HepG2 (cell line): ENCODE measurements at regions not wholly inside any gene's neighbourhood (a gene's known extent, or its start where the extent isn't known, plus 50 kb on each side); places are given as distances from the start of the nearest gene placed in this dataset.

ENCODE experiments used
- ATAC-seq: fragments of 200-7000 bp; cut with Tn5 transposase; 3 replicates; pipeline ENCODE4 v1.9.1; 2020; ENCODE audit warnings: mild to moderate bottlenecking, moderate library complexity
- BruUV-seq: library from RNA; stranded (reverse); fragments of 400-500 nt; replicated peaks from 2 replicates; lab custom pipeline; 2021; lab: Mats Ljungman, UMichigan
- CTCF ChIA-PET: fragments of 300-600 bp; formaldehyde crosslinking; extraction: SDS; loops from one replicate; lab custom pipeline; 2021; ENCODE audit warnings: low total read pairs, inconsistent platforms, low intra/inter-chr PET ratio; lab: Yijun Ruan, JAX
- POLR2A ChIA-PET: fragments of 350-600 bp; sonication (Branson Sonifier 250); formaldehyde crosslinking; loops from one replicate; lab custom pipeline; 2020; ENCODE audit warnings: antibody characterized with exemption, inconsistent platforms; lab: Yijun Ruan, JAX
- DNase-seq: peaks from one replicate; pipeline ENCODE4 v3.0.0-alpha.2; 2015; ENCODE audit warnings: low spot score
- FAIRE-seq: peaks from 3 replicates; lab custom pipeline; 2011; peaks lifted over from hg19 to GRCh38; lab: Jason Lieb, UNC
- H2AFZ ChIP-seq: one replicate; pipeline ENCODE4 v1.6.1; 2011; ENCODE audit warnings: low read length, inconsistent platforms
- H3K27ac ChIP-seq: fragments of 300-600 bp; 3 replicates; pipeline ENCODE4 v1.8.0; 2011; ENCODE audit warnings: mixed run types, mild to moderate bottlenecking, mixed read lengths, low read length, inconsistent platforms; ENCODE audit not compliant: insufficient read depth; ENCODE audit errors: extremely low read length
- H3K27me3 ChIP-seq, 2 experiments: fragments of 200-600 bp in 1 of 2; 2 replicates in 1 of 2; 3 replicates in 1 of 2; pipeline versions ENCODE4 v1.6.0 to v1.8.0; 2011; ENCODE audit warnings: low read length in 2 of 2, mild to moderate bottlenecking in 2 of 2, moderate library complexity in 2 of 2, inconsistent platforms in 1 of 2; ENCODE audit not compliant: insufficient read depth in 2 of 2, control insufficient read depth in 1 of 2
- H3K36me3 ChIP-seq, 2 experiments: fragments of 200-600 bp in 1 of 2; replicated peaks in 1 of 2; 2 replicates in 1 of 2; 3 replicates in 1 of 2; pipeline versions ENCODE4 v1.5.1 to v1.8.0; 2011; ENCODE audit warnings: low read length in 2 of 2, inconsistent platforms in 1 of 2; ENCODE audit not compliant: insufficient read depth in 2 of 2, control insufficient read depth in 1 of 2
- H3K4me1 ChIP-seq: 2 replicates; pipeline ENCODE4 v1.5.1; 2012; ENCODE audit warnings: low read length, inconsistent platforms; ENCODE audit not compliant: insufficient read depth
- H3K4me2 ChIP-seq: 2 replicates; pipeline ENCODE4 v1.6.0; 2011; ENCODE audit warnings: low read depth, low read length, inconsistent platforms
- H3K4me3 ChIP-seq, 3 experiments: fragments of 200-600 bp in 1 of 3; sonication (generic), shearing (Covaris generic) in 1 of 3; replicated peaks in 1 of 3; 2 replicates each; pipeline ENCODE4 v1.5.1; 2011 to 2016; ENCODE audit warnings: low read length in 3 of 3, inconsistent platforms in 2 of 3, low read depth in 2 of 3, mild to moderate bottlenecking in 2 of 3, control low read depth in 1 of 3, mixed read lengths in 1 of 3; ENCODE audit not compliant: insufficient read depth in 1 of 3
- H3K79me2 ChIP-seq: one replicate; pipeline ENCODE4 v1.6.1; 2011; ENCODE audit warnings: low read length, inconsistent platforms; ENCODE audit not compliant: insufficient read depth
- H3K9ac ChIP-seq: 2 replicates; pipeline ENCODE4 v1.6.0; 2011; ENCODE audit warnings: mild to moderate bottlenecking, low read depth, low read length, inconsistent platforms; ENCODE audit not compliant: insufficient read depth
- H3K9me3 ChIP-seq: 2 replicates; pipeline ENCODE4 v1.5.1; 2012; ENCODE audit warnings: mild to moderate bottlenecking, low read length
- H4K20me1 ChIP-seq: 2 replicates; pipeline ENCODE4 v1.6.0; 2011; ENCODE audit warnings: inconsistent platforms, mild to moderate bottlenecking, low read length, moderate library complexity; ENCODE audit not compliant: insufficient read depth
- ADNP ChIP-seq: sonication (generic); formaldehyde crosslinking; IDR thresholded peaks from 2 replicates; pipeline ENCODE4 v1.4.0; 2020; ENCODE audit warnings: missing genetic modification reagents
- AKAP8 ChIP-seq: sonication (generic); formaldehyde crosslinking; IDR thresholded peaks from 2 replicates; pipeline ENCODE4 v1.5.1; 2020; ENCODE audit warnings: mild to moderate bottlenecking, missing genetic modification reagents
- BCL6 ChIP-seq: IDR thresholded peaks from 2 replicates; pipeline ENCODE4 v1.6.1; 2016; ENCODE audit warnings: missing genetic modification reagents, missing compliant biosample characterization
- EEA1 ChIP-seq: sonication (generic); formaldehyde crosslinking; IDR thresholded peaks from 2 replicates; pipeline ENCODE4 v1.5.1; 2020; ENCODE audit warnings: mild to moderate bottlenecking, missing genetic modification reagents, borderline replicate concordance
- ELF4 ChIP-seq: sonication (generic); formaldehyde crosslinking; IDR thresholded peaks from 2 replicates; pipeline ENCODE4 v1.5.0; 2020; ENCODE audit warnings: missing genetic modification reagents, mild to moderate bottlenecking, moderate library complexity, borderline replicate concordance
- HMGXB4 ChIP-seq, 2 experiments: sonication (generic) in 1 of 2; formaldehyde crosslinking in 1 of 2; IDR thresholded peaks; 2 replicates each; pipeline versions ENCODE4 v1.4.0 to v1.6.1; 2018 to 2020; ENCODE audit warnings: missing genetic modification reagents in 2 of 2, borderline replicate concordance in 1 of 2, low read depth in 1 of 2, mild to moderate bottlenecking in 1 of 2, missing biosample characterization in 1 of 2
- IRX3 ChIP-seq: sonication (generic); formaldehyde crosslinking; IDR thresholded peaks from 2 replicates; pipeline ENCODE4 v1.8.1; 2023; ENCODE audit warnings: mild to moderate bottlenecking, low read depth, missing genetic modification reagents, borderline replicate concordance
- KLF16 ChIP-seq, 2 experiments: sonication (generic) in 1 of 2; formaldehyde crosslinking in 1 of 2; IDR thresholded peaks; 2 replicates each; pipeline versions ENCODE4 v1.6.1 to v1.8.0; 2016 to 2023; ENCODE audit warnings: missing genetic modification reagents in 2 of 2, missing compliant biosample characterization in 1 of 2
- SALL2 ChIP-seq: sonication (generic); formaldehyde crosslinking; IDR thresholded peaks from 2 replicates; pipeline ENCODE4 v1.8.1; 2023; ENCODE audit warnings: mild to moderate bottlenecking, missing genetic modification reagents, inconsistent platforms
- TGIF2 ChIP-seq: IDR thresholded peaks from 2 replicates; pipeline ENCODE4 v1.6.1; 2016; ENCODE audit warnings: control low read depth, missing compliant biosample characterization
- ZBTB33 ChIP-seq: sonication (generic); formaldehyde crosslinking; IDR thresholded peaks from 2 replicates; pipeline ENCODE4 v1.4.0; 2020; ENCODE audit warnings: missing genetic modification reagents
- ZNF646 ChIP-seq: sonication (generic); formaldehyde crosslinking; IDR thresholded peaks from 2 replicates; pipeline ENCODE4 v1.9.0; 2021; ENCODE audit warnings: mild to moderate bottlenecking, missing genetic modification reagents
- ZNF800 ChIP-seq: sonication (generic); formaldehyde crosslinking; IDR thresholded peaks from 2 replicates; pipeline ENCODE4 v1.4.0; 2020; ENCODE audit warnings: missing genetic modification reagents
- WGBS: methylation state at CpG from one replicate; pipeline ENCODE4 v1.1.6; 2017; ENCODE audit warnings: low lambda C conversion rate; 5-methylcytosine and 5-hydroxymethylcytosine counted together
- in situ Hi-C: cut with HindIII; loops from 2 replicates; pipeline ENCODE4 v1.10.0; 2017; ENCODE audit warnings: low pct_unique_long_range_greater_than_20kb; ENCODE audit not compliant: extremely low pct_ligation_motif_present
- intact Hi-C: fragments of 100-400 bp; cut with micrococcal nuclease; formaldehyde crosslinking; loops from one replicate; pipeline ENCODE4 v1.10.0; 2022; ENCODE audit not compliant: unreplicated experiment

- in situ Hi-C loops (no loop called here), intact Hi-C loops (no loop called here)
- Histone ChIP-seq H3K4me3 (no peak overlapping the region), H3K27me3 (no peaks in the 10 kb centered on the region), H3K9me3 (no peaks in the 10 kb centered on the region), H2AFZ (no peak overlapping the region), H4K20me1 (no peaks in the 10 kb centered on the region), H3K79me2 (no peaks in the 10 kb centered on the region), H3K4me1 (no peaks in the 10 kb centered on the region), H3K9ac (no peak overlapping the region), H3K4me2 (no peak overlapping the region), H3K36me3 (no peaks in the 10 kb centered on the region), H3K27ac (no peak overlapping the region)
- BruUV-seq: no TSS peak
- no peak for DNase-seq
- under 1% methylated on average over 4 of the region's 4 CpGs for WGBS
- ChIA-PET CTCF (no interaction called here), POLR2A (no interaction called here)
- no peak for ATAC-seq
- no peak for FAIRE-seq
- no peak for TF ChIP-seq ADNP (CRISPR knock-in tag)
- no peak for TF ChIP-seq ZNF800
- TF ChIP-seq BCL6 (CRISPR knock-in tag): no peak
- no peak for TF ChIP-seq KLF16 (CRISPR knock-in tag; IDR thresholded peaks at IDR 0.05)
- no peak for TF ChIP-seq SALL2 (CRISPR knock-in tag)
- TF ChIP-seq TGIF2: no peak
- TF ChIP-seq EEA1 (CRISPR knock-in tag): no peak
- no peak for TF ChIP-seq ZBTB33
- TF ChIP-seq ZNF646 (CRISPR knock-in tag): no peak
- no peak for TF ChIP-seq HMGXB4 (CRISPR knock-in tag; IDR thresholded peaks at IDR 0.05; ENCODE audit: borderline replicate concordance in 1 of 2, low read depth in 1 of 2)
- no peak for TF ChIP-seq AKAP8 (CRISPR knock-in tag)
- no peak for TF ChIP-seq IRX3 (CRISPR knock-in tag)
- TF ChIP-seq ELF4: no peak
These were observed 298.6 kb downstream of the DHX15 start for GRCh38 chr4:24285759-24286158.
